ENCODE measurements at regions not wholly inside any gene's neighbourhood (a gene's known extent, or its start where the extent isn't known, plus 50 kb on each side); places are given as distances from the start of the nearest gene placed in this dataset.

DNA sequence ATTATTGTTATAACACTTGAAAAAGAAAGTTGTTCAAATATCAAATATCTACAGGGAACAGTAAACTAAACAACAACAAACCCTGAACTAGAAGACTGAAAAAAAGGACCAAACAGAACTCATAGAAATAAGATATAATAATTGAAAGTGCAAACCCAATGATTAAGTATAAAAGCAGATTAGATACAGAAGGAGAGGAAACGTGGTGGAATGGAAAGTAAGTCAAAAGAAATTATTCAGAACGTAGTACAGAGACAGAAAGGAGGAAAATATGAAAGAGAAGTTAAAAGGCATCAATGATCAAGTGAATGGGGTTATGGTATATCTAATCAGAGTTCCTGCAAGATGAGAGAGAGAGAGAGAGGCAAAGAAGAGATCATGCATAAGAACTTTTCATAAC lies 174.2 kb upstream of the DACH1 start:
- TF ChIP-seq, protein P1, sequence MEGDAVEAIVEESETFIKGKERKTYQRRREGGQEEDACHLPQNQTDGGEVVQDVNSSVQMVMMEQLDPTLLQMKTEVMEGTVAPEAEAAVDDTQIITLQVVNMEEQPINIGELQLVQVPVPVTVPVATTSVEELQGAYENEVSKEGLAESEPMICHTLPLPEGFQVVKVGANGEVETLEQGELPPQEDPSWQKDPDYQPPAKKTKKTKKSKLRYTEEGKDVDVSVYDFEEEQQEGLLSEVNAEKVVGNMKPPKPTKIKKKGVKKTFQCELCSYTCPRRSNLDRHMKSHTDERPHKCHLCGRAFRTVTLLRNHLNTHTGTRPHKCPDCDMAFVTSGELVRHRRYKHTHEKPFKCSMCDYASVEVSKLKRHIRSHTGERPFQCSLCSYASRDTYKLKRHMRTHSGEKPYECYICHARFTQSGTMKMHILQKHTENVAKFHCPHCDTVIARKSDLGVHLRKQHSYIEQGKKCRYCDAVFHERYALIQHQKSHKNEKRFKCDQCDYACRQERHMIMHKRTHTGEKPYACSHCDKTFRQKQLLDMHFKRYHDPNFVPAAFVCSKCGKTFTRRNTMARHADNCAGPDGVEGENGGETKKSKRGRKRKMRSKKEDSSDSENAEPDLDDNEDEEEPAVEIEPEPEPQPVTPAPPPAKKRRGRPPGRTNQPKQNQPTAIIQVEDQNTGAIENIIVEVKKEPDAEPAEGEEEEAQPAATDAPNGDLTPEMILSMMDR (IDR thresholded peaks at IDR 0.05; ENCODE audit: insufficient read depth, low read length, poor library complexity, severe bottlenecking): no peak
- TF ChIP-seq EZH2phosphoT487 (conservative IDR thresholded peaks at IDR 0.05; ENCODE audit: low read length): no peak

Data from SU-DHL-6 (cell line).